H1 (cell line): ENCODE measurements at regions not wholly inside any gene's neighbourhood (a gene's known extent, or its start where the extent isn't known, plus 50 kb on each side); places are given as distances from the start of the nearest gene placed in this dataset.

Experiments
- CTCF ChIA-PET: fragments of 300-600 bp; sonication (Branson Sonifier 250); formaldehyde crosslinking; loops from one replicate; lab custom pipeline; 2021; ENCODE audit not compliant: partially characterized antibody; lab: Charles Lee
- POLR2A ChIA-PET: fragments of 300-600 bp; sonication (Branson Sonifier 250); formaldehyde crosslinking; loops from one replicate; lab custom pipeline; 2021; ENCODE audit warnings: inconsistent platforms; ENCODE audit not compliant: partially characterized antibody; lab: Charles Lee
- DNase-seq, 2 experiments: peaks; one replicate each; pipeline versions ENCODE4 v3.0.0 to v3.0.0-alpha.2; 2010 to 2022; ENCODE audit warnings: low spot score in 2 of 2, low read depth in 1 of 2, mixed read lengths in 1 of 2
- FAIRE-seq: peaks from 2 replicates; lab custom pipeline; 2011; peaks lifted over from hg19 to GRCh38; lab: Jason Lieb, UNC
- H2AFZ ChIP-seq: 2 replicates; pipeline ENCODE4 v1.8.1; 2012; ENCODE audit warnings: low read length, inconsistent platforms
- H2AK5ac ChIP-seq: 2 replicates; pipeline ENCODE4 v1.6.1; 2013; ENCODE audit warnings: low read depth, low read length
- H2BK120ac ChIP-seq: replicated peaks from 2 replicates; pipeline ENCODE3; 2013; ENCODE audit warnings: low read depth, low read length, inconsistent platforms
- H2BK12ac ChIP-seq: 2 replicates; pipeline ENCODE4 v1.6.1; 2013; ENCODE audit warnings: low read depth, low read length
- H2BK15ac ChIP-seq: 2 replicates; pipeline ENCODE4 v1.6.1; 2013; ENCODE audit warnings: low read length
- H2BK20ac ChIP-seq: 2 replicates; pipeline ENCODE4 v1.6.1; 2013; ENCODE audit warnings: low read length
- H2BK5ac ChIP-seq: 2 replicates; pipeline ENCODE4 v1.6.1; 2013; ENCODE audit warnings: low read depth, low read length
- H3K14ac ChIP-seq: 2 replicates; pipeline ENCODE4 v1.6.1; 2013; ENCODE audit warnings: inconsistent platforms; ENCODE audit not compliant: insufficient read length
- H3K18ac ChIP-seq: 2 replicates; pipeline ENCODE4 v1.6.1; 2013; ENCODE audit warnings: low read length; ENCODE audit errors: extremely low read depth
- H3K23ac ChIP-seq: 2 replicates; pipeline ENCODE4 v1.6.1; 2013; ENCODE audit warnings: inconsistent platforms; ENCODE audit not compliant: insufficient read length
- H3K23me2 ChIP-seq: 2 replicates; pipeline ENCODE4 v1.6.1; 2013; ENCODE audit warnings: low read depth, low read length
- H3K27ac ChIP-seq: 2 replicates; pipeline ENCODE4 v1.6.1; 2011; ENCODE audit warnings: low read depth, low read length, inconsistent platforms
- H3K27me3 ChIP-seq, 4 experiments: replicated peaks in 1 of 4; 1 replicate in 1 of 4; 2 replicates in 3 of 4; pipeline versions ENCODE4 v1.6.1 to v1.8.1; 2011 to 2013; ENCODE audit warnings: low read length in 3 of 4, mild to moderate bottlenecking in 3 of 4, inconsistent platforms in 2 of 4, mixed read lengths in 2 of 4, moderate library complexity in 1 of 4; ENCODE audit not compliant: control insufficient read depth in 3 of 4, insufficient read depth in 3 of 4; ENCODE audit errors: extremely low read depth in 1 of 4
- H3K36me3 ChIP-seq, 4 experiments: 2 replicates each; pipeline versions ENCODE4 v1.6.1 to v1.8.1; 2011 to 2013; ENCODE audit warnings: mild to moderate bottlenecking in 4 of 4, low read length in 3 of 4, moderate library complexity in 2 of 4, control low read depth in 1 of 4, inconsistent platforms in 1 of 4; ENCODE audit not compliant: insufficient read depth in 4 of 4, control insufficient read depth in 2 of 4
- H3K4ac ChIP-seq: replicated peaks from 2 replicates; pipeline ENCODE3; 2013; ENCODE audit warnings: low read length, low read depth, mixed read lengths, inconsistent platforms; ENCODE audit not compliant: insufficient read length
- H3K4me1 ChIP-seq, 4 experiments: replicated peaks in 1 of 4; 1 replicate in 1 of 4; 2 replicates in 3 of 4; pipeline versions ENCODE4 v1.6.1 to v1.8.1; 2011 to 2013; ENCODE audit warnings: low read length in 3 of 4, inconsistent platforms in 2 of 4, mixed read lengths in 1 of 4; ENCODE audit not compliant: insufficient read depth in 4 of 4, control insufficient read depth in 3 of 4
- H3K4me2 ChIP-seq, 2 experiments: 2 replicates each; pipeline versions ENCODE4 v1.6.1 to v1.8.1; 2011 to 2013; ENCODE audit warnings: low read depth in 2 of 2, low read length in 2 of 2, control low read depth in 1 of 2, inconsistent platforms in 1 of 2, mild to moderate bottlenecking in 1 of 2; ENCODE audit not compliant: insufficient read depth in 1 of 2
- H3K4me3 ChIP-seq, 4 experiments: fragments of 200-600, 300-600 bp in 1 of 4; sonication (generic), shearing (Covaris generic), sonication (Bioruptor Twin) in 1 of 4; 2 replicates each; pipeline versions ENCODE4 v1.5.1 to v1.8.1; 2011 to 2016; ENCODE audit warnings: low read length in 4 of 4, low read depth in 3 of 4, control low read depth in 2 of 4, inconsistent platforms in 2 of 4, mild to moderate bottlenecking in 2 of 4, mixed read lengths in 1 of 4, moderate library complexity in 1 of 4; ENCODE audit not compliant: insufficient read depth in 2 of 4; ENCODE audit errors: extremely low read depth in 1 of 4
- H3K56ac ChIP-seq: replicated peaks from 2 replicates; pipeline ENCODE3; 2013; ENCODE audit warnings: low read depth, mild to moderate bottlenecking, mixed read lengths, low read length, inconsistent platforms; ENCODE audit not compliant: insufficient read length
- H3K79me1 ChIP-seq: 2 replicates; pipeline ENCODE4 v1.6.1; 2013; ENCODE audit warnings: low read depth, low read length, control low read depth
- H3K79me2 ChIP-seq, 2 experiments: 2 replicates each; pipeline versions ENCODE4 v1.6.1 to v1.8.1; 2012 to 2013; ENCODE audit warnings: low read length in 2 of 2, mild to moderate bottlenecking in 2 of 2, inconsistent platforms in 1 of 2; ENCODE audit not compliant: insufficient read depth in 2 of 2, control insufficient read depth in 1 of 2
- H3K9ac ChIP-seq, 4 experiments: replicated peaks in 1 of 4; 1 replicate in 1 of 4; 2 replicates in 3 of 4; pipeline versions ENCODE4 v1.6.1 to v1.8.1; 2011 to 2013; ENCODE audit warnings: low read depth in 3 of 4, low read length in 3 of 4, control low read depth in 2 of 4, mild to moderate bottlenecking in 2 of 4, moderate library complexity in 2 of 4, inconsistent platforms in 1 of 4; ENCODE audit errors: extremely low read depth in 1 of 4
- H3K9me3 ChIP-seq, 2 experiments: 2 replicates each; pipeline versions ENCODE4 v1.6.1 to v1.8.1; 2012 to 2013; ENCODE audit warnings: mild to moderate bottlenecking in 2 of 2, moderate library complexity in 2 of 2, control low read depth in 1 of 2, inconsistent platforms in 1 of 2, low read depth in 1 of 2, low read length in 1 of 2, mixed read lengths in 1 of 2; ENCODE audit not compliant: insufficient read depth in 2 of 2
- H4K20me1 ChIP-seq, 2 experiments: replicated peaks in 1 of 2; 2 replicates each; pipeline versions ENCODE3 to v1.8.1; 2011 to 2013; ENCODE audit warnings: inconsistent platforms in 2 of 2, low read length in 2 of 2, mild to moderate bottlenecking in 1 of 2; ENCODE audit not compliant: insufficient read depth in 2 of 2, control insufficient read depth in 1 of 2
- H4K5ac ChIP-seq: 2 replicates; pipeline ENCODE4 v1.6.1; 2013; ENCODE audit warnings: low read length, low read depth, mixed read lengths, inconsistent platforms; ENCODE audit not compliant: insufficient read length
- H4K8ac ChIP-seq: 2 replicates; pipeline ENCODE4 v1.8.0; 2013; ENCODE audit warnings: mild to moderate bottlenecking, moderate library complexity, low read length, inconsistent platforms; ENCODE audit not compliant: insufficient read depth; ENCODE audit errors: extremely low read depth
- H4K91ac ChIP-seq: replicated peaks from 2 replicates; pipeline ENCODE3; 2013; ENCODE audit warnings: low read length, mixed read lengths, inconsistent platforms; ENCODE audit not compliant: insufficient read length
- JUND ChIP-seq: IDR thresholded peaks from 2 replicates; pipeline ENCODE4 v1.6.1; 2011; ENCODE audit warnings: mild to moderate bottlenecking, improper control_type of control experiment, low read length
- KDM4A ChIP-seq: IDR thresholded peaks from one replicate; pipeline ENCODE4 v1.7.1; 2012; ENCODE audit warnings: low read depth, mild to moderate bottlenecking, moderate library complexity, low read length, inconsistent platforms; ENCODE audit not compliant: severe bottlenecking
- RNF2 ChIP-seq: fragments of 200-900, 300-1000 bp; sonication (generic); IDR thresholded peaks from 2 replicates; pipeline ENCODE4 v1.7.1; 2016; ENCODE audit warnings: borderline replicate concordance, low read depth, mild to moderate bottlenecking, antibody characterized with exemption, low read length; ENCODE audit not compliant: poor library complexity, severe bottlenecking; ENCODE audit errors: missing control alignments
- SAP30 ChIP-seq: fragments of 300-600 bp; sonication (generic); IDR thresholded peaks from 2 replicates; pipeline ENCODE4 v1.7.1; 2012; ENCODE audit warnings: low read length, moderate library complexity, mild to moderate bottlenecking, inconsistent platforms; ENCODE audit not compliant: insufficient read depth, insufficient replicate concordance
- SIRT6 ChIP-seq: IDR thresholded peaks from one replicate; pipeline ENCODE4 v1.7.1; 2012; ENCODE audit warnings: low read length, inconsistent platforms
- WGBS, 2 experiments: shearing (Covaris generic) in 1 of 2; methylation state at CpG; one replicate each; pipeline versions ENCODE4 v1.1.6 to v1.1.7; 2013 to 2015; ENCODE audit warnings: low lambda C conversion rate in 2 of 2, mixed read lengths in 2 of 2, inconsistent platforms in 1 of 2, low coverage in 1 of 2, missing lambda C conversion rate in 1 of 2; ENCODE audit not compliant: insufficient replicate concordance in 2 of 2, insufficient coverage in 1 of 2, insufficient read length in 1 of 2; ENCODE audit errors: extremely low coverage in 1 of 2, missing lambda C conversion rate in 1 of 2; 5-methylcytosine and 5-hydroxymethylcytosine counted together
- TF ChIP-seq, protein P1 (sequence below): IDR thresholded peaks from 2 replicates; pipeline ENCODE4 v1.6.1; 2012; ENCODE audit warnings: inconsistent platforms
- TF ChIP-seq, protein P2 (sequence below): IDR thresholded peaks from 2 replicates; pipeline ENCODE4 v1.6.1; 2011; ENCODE audit warnings: low read length, improper control_type of control experiment

DNA sequence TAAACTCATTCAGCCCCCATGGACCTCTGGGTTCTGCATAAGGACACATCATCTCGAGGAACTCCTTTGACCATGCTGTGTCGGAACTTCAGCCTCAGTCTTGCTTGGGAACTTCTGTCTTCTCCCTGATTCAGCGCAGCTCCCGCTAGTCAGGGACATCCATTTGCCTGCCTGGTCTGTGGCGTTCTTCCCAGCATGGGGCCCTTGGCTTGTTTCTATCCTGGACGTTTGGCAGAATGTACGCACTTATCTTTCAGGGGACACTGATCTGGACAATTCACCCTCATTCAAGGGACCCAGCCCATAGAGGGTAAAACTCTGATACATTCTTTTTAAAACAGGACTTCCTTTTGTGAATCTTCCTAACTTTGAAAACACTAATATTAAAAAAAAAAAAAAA, 75.8 kb upstream of the WIPF1 start:
- Histone ChIP-seq H2BK5ac (no peak overlapping the region), H3K4me3 (no peak overlapping the region), H4K20me1 (no peaks in the 10 kb centered on the region), H4K5ac (no peak overlapping the region), H3K36me3 (no peaks in the 10 kb centered on the region; a peak in 1 of 8 replicates), H3K79me2 (no peaks in the 10 kb centered on the region), H2BK20ac (no peak overlapping the region), H3K4ac (no peak overlapping the region), H2AFZ (no peak overlapping the region), H2AK5ac (no peak overlapping the region), H3K4me2 (no peak overlapping the region), H3K27ac (no peak overlapping the region), H3K56ac (no peak overlapping the region), H3K18ac (no peak overlapping the region), H3K9me3 (peaks cover 4 to 13% of the 10 kb centered on the region in 2 experiments; a peak in 1 of 4 replicates), H3K79me1 (0 out of 2 replicates have a peak, but pooled peaks cover 2% of the 10 kb centered on the region), H3K9ac (no peak overlapping the region), H4K8ac (no peak overlapping the region), H3K4me1 (no peaks in the 10 kb centered on the region), H3K14ac (no peak overlapping the region), H3K27me3 (no peaks in the 10 kb centered on the region), H2BK12ac (no peak overlapping the region), H3K23ac (no peak overlapping the region), H4K91ac (no peak overlapping the region), H3K23me2 (no peaks in the 10 kb centered on the region), H2BK15ac (no peak overlapping the region), H2BK120ac (no peak overlapping the region)
- ChIA-PET CTCF (interaction anchor here (1.2 kb wide), 1 partner anchor 14 kb away, joined by 5 read pairs; no protein-coding TSS in a partner anchor), POLR2A (interaction anchor here (0.9 kb wide), 1 partner anchor 10 kb away, joined by 4 read pairs; no protein-coding TSS in a partner anchor)
- DNase-seq (no peak), FAIRE-seq (no peak)
- WGBS, 2 experiments = 89% methylated on average over 7 of the region's 7 CpGs; no CpG with 5 or more reads in 1 of the 2 experiments
- TF ChIP-seq SIRT6 (no peak), KDM4A (no peak), SAP30 (no peak), JUND (no peak), RNF2 (no peak)
- TF ChIP-seq, protein P1, sequence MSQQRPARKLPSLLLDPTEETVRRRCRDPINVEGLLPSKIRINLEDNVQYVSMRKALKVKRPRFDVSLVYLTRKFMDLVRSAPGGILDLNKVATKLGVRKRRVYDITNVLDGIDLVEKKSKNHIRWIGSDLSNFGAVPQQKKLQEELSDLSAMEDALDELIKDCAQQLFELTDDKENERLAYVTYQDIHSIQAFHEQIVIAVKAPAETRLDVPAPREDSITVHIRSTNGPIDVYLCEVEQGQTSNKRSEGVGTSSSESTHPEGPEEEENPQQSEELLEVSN = no peak
- TF ChIP-seq, protein P2, sequence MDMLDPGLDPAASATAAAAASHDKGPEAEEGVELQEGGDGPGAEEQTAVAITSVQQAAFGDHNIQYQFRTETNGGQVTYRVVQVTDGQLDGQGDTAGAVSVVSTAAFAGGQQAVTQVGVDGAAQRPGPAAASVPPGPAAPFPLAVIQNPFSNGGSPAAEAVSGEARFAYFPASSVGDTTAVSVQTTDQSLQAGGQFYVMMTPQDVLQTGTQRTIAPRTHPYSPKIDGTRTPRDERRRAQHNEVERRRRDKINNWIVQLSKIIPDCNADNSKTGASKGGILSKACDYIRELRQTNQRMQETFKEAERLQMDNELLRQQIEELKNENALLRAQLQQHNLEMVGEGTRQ = no peak
